SH-SY5Y (cell line): ENCODE measurements at regions not wholly inside any gene's neighbourhood (a gene's known extent, or its start where the extent isn't known, plus 50 kb on each side); places are given as distances from the start of the nearest gene placed in this dataset.

Experiments
- GATA2 ChIP-seq: IDR thresholded peaks from 2 replicates; pipeline ENCODE4 v1.6.1; 2011; ENCODE audit warnings: mild to moderate bottlenecking, low read depth, low read length
- GATA3 ChIP-seq: IDR thresholded peaks from 2 replicates; pipeline ENCODE4 v1.6.1; 2011; ENCODE audit warnings: low read depth, mild to moderate bottlenecking, low read length, moderate library complexity

DNA sequence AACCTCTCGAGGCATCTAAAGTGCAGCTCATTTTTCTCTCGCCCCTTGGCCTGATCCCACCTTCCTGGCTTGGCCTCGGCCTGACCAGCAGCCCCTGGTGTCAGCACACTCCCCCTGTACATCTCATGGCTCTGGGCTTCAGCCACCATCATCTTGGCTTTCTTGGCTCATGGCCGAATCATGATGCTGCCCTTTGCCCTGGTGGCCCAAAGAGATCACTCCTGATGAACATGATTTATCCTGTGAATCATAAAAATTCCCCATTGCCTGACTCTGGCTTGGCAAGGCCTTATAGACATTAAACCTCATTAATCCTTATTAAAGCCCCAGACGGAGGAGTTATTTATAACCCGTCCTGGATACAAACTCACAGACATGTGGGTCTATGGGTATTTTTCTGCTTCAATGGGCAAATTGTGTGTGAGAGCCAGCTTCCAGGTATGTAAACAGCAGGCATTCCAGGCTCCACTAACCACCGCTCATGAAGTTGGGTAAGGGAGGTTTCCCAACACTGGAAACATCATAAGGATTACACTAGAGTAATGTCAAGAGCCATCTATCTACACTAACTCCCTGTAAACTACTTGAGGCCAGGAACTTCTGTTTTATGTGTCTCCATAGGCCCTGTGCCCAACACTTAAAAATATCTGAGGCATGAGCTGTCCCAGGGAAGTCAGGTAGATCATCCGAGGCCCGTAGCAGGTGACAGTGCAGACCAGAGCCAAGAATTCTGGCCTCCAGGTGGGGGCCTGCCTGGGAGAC, 171.2 kb downstream of the TTC8 start:
- no peak for TF ChIP-seq GATA3
- TF ChIP-seq GATA2 = no peak

DNA sequence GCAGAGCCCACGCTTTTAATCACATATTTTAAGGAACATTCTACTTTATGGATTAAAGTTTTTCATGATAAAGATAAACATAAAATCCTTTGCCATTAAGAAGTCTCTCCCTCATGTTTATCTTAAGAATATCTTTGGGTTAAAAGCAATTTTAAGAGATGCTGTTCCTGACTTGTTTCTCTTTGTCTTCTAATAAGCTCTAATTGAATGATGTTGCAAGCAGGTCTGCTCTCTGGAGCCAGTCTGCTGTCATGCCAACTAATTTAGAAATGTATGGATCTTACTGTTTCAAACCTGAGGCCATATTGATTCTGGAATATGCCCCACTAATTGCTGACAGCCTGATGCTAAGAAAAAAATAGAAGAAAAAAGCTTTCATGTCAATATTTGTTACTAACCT, 173.6 kb downstream of the TTC8 start:
- TF ChIP-seq GATA3 = peak; percentile 77; the same call in 1 of the 2 replicates
- peak; percentile 68; the same call in 1 of the 2 replicates for TF ChIP-seq GATA2

DNA sequence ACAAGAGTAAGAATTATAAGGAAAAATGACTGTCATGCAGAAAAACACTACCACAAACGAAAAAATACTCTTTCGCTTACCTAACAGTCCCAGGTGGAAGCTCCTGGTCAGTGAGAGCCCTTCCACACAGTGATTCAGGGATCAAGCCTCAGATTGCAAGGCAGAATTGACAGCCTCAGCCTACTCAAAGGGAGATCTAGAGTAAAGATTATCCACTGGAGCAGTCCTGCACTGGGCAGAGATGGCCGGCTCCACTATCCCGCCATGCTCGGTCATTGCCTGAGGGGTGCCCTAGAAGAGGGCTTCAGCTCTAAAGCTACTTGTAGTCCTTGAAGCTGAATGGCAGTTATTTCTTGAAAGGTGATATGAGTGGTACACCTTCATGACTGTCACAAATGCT, 174.7 kb downstream of the TTC8 start:
- TF ChIP-seq GATA2 (peak; percentile 69), GATA3 (no peak)

DNA sequence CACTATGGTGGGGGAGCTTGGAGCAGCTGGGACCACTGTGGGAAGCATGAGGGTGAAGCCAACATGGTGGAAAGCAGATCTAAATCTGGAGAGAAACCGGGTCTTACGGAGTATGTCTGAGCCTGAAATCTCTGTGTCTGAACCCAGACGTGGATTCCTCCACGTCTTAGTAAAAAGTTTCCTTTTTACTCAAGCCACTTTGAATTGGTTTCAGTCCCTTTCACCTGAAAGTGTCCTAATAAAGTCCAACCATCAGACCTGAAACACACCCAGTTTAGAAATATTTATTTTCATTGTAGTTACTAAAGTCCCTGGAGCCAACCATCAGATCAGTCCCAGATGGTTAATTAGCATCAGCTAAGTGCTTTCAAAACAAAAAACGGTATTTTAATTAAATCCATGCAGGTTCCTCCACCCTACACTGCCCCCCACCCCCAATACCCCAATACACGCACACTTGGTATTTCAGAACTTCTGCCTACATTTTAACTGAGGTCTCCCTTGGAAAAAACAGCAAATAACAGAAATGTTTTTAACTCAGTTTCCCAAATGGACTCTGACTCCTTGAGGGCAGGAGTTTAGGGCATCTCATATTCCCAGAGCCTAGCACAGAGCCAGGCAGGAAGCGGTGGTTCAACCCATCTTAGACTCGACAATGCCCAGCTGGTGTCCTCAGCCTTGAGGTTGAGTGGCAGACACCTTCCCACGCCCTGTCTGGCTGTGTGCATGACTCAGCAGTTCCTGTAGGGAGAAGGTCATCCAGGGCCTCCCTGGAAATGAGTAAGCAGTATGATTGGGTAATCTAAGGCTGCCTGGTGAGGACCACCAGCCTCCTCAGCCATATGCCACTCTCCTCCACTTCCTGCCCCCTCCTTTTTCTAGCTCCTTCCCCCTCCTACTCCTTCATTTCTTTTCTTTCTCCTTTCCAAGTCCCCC, 175.8 kb downstream of the TTC8 start:
- TF ChIP-seq GATA2 (no peak), GATA3 (no peak)

DNA sequence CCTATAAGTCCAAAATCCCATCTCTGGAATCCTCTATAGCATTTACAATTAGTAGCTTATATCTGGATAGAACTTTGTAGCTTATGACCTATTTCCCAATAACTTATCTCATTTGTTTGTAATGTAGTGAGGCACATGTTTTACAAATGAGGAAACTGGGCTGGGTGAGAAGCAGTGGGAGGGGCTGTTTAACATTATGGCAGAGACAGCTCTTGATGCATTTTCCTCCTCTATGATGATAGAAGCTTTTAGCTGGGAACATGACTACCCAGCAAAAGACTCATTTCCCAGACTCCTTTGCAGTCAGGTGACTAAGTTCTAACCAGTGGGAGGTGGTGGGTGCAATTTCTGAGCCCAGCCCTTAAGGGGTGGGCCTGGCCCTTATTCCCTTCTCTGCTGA, 179.7 kb downstream of the TTC8 start:
- no peak for TF ChIP-seq GATA3
- TF ChIP-seq GATA2 = no peak

DNA sequence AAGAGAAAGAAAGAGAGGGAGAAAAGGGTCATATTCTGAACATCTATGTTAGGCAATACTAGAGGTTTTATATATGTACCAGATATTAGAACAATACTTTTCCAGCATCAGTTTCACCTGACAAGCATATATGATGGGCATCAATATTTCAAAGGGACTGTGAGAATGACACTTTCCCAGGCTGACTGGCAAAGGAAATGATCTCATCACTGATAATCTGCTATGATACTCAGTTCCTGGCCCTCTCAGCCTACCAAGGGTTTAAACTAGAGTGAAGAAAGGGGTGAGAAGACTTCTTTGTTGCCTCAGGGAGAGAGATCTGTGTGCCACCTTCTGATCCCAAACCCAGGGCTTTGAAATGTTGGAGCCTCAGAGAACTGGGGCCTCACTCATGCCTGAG, 183.5 kb downstream of the TTC8 start:
- no peak for TF ChIP-seq GATA3

DNA sequence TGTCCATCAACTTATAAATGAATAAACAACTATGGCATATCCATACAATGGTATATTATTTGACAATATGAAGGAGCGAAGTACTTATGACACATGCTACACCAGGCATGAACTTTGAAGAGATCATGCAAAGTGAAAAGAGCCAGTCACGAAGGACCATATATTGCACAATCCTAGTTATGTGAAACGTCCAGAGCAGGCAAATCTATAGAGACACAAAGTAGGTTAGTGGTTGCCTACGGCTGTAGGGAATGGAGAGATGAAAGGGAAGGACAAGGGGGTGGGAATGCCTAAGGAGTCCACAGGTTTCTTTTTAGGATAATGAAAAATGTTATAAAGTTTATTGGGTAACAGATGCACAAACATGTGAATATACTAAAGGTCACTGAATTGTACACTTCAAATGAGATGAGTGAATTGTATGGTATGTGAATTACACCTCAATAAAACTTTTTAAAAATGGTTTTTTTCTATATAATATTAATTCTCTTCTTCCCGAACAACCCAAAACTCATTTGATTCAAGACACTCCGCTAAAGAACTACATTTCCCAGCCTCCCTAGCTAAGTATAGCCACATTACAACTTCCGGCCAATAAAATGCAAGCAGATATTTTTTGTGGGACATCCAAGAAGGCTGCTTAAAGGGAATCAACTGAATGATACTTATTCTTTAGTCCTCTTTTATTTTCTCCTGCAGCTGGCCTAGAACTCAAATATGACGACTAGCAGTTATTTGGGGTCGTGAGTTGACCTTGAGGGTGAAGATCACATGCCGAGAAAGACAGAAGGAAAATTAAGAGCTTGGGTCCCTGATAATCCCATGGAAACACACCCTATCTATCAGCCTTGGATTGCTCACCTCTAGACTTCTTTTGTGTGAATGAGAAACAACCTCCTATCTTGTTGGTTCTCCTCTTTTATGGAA, 187.2 kb downstream of the TTC8 start:
- TF ChIP-seq GATA2 (no peak), GATA3 (no peak)

DNA sequence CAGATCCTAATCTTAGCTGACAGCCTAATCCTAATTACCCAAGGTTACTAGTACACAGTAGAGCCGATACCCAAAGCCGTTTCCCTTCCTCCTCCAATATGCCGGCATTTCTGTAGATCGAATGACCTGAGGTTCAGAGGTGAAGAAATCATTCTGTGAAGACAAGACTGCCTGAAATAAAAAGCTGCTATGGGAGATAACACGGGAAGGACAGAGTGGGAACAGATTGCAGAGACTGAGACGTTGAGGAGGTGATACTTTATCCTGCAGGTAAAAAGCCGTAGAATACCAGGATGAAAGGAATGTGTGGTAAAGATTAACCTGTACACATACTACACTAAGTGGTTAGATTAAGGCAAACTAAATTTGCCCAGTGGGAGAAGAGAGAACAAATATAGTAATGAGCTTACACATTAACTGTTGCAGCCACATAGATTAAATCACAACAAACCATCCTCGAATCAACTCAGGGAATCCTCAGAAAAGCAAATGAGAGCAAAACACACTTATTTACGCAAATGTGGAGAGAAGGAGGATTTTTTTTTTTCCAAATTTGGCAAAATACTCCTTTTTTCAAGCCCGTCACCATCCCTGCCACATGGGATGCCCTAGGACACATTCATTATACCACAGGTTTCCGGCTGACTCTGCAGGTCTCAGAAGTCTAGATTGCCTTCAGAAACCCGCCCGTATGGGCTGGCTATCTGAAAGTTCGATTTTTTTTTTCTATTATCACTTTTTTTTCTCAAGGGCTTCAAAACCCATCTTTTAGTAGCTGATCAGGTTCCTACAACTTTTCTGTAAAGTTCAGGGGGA, 188.0 kb downstream of the TTC8 start:
- no peak for TF ChIP-seq GATA3
- TF ChIP-seq GATA2 = no peak

DNA sequence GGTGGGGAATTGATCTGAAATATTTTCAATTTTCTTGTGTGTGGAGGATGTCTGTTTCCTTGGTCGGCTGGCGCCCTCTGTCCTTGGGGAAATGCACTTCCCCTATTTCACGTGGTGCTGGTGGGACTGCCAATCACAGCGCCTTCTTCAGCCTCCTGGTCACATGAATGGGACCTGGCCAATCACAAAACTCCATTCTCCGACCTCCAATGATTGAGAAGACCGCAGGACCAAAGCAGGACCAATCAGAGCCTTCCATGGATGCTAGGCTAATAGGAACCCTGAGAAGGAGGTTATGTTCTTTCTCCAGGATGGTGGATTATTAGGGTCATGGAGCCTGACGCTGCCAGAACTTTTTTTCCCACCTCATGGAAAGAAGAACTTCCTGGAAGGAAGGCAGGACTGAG, 188.7 kb downstream of the TTC8 start:
- TF ChIP-seq GATA3 (no peak), GATA2 (no peak)

DNA sequence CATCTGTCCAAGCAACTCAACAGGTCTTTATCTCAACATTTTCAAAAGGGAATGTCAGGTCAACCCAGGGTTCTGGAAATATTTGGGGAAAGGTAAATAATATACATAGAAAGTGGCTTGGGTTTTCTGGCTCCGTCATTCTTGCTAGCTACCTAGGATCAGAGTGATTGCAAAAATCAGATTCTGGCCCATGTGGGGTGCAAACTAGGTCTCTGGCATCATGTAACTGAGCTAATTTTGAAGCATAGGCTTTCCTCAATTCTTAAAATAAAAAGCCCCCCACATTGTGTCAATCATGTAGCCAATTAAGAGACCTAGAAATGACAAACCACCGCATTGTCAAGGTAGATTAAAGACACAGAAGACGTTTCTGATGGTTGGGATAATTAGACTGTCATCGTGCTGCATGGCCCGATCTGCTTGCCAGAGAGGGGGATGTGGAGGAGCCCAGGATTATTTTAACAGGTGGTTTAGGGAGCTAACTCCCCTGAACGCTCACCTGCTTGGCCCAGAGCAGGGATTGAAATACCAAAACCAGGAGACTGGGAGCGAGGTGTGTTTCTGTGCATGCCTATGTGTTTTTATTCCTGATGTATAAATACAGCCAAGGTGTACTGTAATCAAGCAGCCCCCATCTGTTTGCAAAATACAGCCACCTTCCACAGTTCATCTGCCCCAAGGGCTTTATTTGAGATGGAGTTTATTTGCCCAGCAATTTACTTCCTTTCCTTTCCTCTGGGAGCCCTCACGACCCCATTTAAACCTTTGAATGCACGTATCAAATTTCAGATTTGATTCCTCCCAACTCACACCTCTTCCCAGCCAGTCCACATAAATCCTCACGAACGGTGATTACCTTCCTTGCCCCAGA, 189.5 kb downstream of the TTC8 start:
- no peak for TF ChIP-seq GATA2
- TF ChIP-seq GATA3 = no peak

DNA sequence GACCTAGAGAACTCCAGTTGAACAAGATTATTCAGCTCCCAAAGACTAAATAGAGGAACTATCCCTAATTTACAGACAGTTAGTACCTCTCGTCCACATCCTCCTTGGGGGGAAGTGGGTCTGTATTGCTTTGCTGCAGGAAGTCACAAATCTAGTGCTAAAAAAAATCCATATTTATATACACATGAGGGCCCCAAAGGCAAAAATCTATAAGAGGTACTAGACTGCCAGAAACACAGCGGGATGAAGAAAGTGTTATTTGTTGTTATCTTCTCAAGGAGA, 190.1 kb downstream of the TTC8 start:
- no peak for TF ChIP-seq GATA3
- no peak for TF ChIP-seq GATA2

DNA sequence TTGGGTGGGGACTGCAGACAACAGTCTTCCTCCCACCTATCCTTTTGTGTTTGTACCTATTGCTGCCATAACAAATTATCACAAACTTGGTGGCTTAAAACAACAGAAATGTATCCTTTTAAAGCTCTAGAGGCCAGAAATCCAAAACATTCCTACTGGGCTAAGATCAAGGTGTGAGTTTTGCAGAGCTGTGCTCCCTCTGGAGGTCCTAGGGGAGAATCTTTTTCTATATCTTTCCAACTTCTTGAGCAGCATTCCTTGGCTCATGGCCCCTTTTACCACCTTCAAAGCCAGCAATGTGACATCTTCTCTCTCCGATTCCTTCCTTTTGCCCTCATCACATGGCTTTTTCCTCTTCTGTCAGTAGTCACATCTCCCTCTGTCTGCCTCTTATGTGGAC, 190.6 kb downstream of the TTC8 start:
- TF ChIP-seq GATA3 = no peak
- no peak for TF ChIP-seq GATA2

DNA sequence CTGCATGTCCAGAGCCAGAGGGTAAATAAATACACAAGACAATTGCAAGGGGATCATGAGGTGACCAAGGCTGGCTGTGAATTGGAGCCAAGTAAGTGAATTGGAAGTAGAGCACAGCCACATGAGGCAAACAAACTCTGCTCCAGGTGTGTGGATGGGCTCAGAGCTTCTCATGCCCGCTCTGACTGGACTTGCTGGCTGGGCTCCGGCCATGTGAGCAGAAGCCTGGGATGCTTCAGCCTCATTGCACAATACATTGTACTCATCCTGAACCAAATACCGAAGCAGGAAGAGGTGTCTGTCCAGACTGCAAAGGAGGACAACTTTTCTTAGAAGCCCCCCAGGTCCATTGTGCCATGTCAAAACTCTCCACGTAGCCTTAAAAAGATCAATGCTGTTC, 193.0 kb downstream of the TTC8 start:
- TF ChIP-seq GATA2 (no peak), GATA3 (no peak)
